ENCODE measurements at regions not wholly inside any gene's neighbourhood (a gene's known extent, or its start where the extent isn't known, plus 50 kb on each side); places are given as distances from the start of the nearest gene placed in this dataset.

DNA sequence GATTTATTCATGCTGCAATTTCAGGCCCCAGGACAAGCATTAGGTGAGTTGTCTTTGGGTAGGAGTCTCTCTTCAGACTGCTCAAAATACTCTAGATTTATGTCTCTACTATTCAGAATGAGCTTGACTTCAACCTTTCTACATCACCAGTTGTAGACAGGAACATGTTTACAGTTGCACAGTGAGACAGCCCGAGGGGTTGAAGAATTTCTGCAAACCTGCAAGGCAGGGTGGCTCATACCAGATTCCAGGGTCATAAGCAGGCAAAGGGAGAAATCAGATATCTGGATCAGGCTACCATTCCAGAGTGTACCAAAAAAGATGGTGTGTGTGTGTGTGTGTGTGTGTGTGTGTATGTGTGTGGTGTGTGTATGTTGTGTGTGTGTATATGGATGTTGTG, 112.4 kb downstream of the SPP2 start:
- Histone ChIP-seq H3K27ac (no peak overlapping the region), H3K4me1 (no peaks in the 10 kb centered on the region), H3K36me3 (no peaks in the 10 kb centered on the region), H3K9me3 (no peaks in the 10 kb centered on the region), H3K27me3 (no peaks in the 10 kb centered on the region), H3K4me3 (no peak overlapping the region)
- WGBS, 2 donors (ENCODE audit: low coverage in 1 of 2) = 81% methylated on average over 1 of the region's 1 CpG; no CpG with 5 or more reads in 1 of the 2 donors
- TF ChIP-seq EP300 (IDR thresholded peaks at IDR 0.05; ENCODE audit: low read depth) = no peak
- intact Hi-C loops (cut with DNase I; ENCODE audit: low total_unique reads) (no loop called here), in situ Hi-C loops (cut with MboI; ENCODE audit: low pct_ligation_motif_present in 1 of 4, low pct_unique_long_range_greater_than_20kb in 1 of 4, low sequenced_read_pairs in 3 of 4) (no loop called here)
- DNase-seq = no peak

GRCh38 chr2:234161932-234162331, 111.4 kb downstream of the SPP2 start:
- WGBS, 2 donors (ENCODE audit: low coverage in 1 of 2) = 76 to 83% methylated on average over 2 to 6 of the region's 6 CpGs
- DNase-seq = no peak

GRCh38 chr2:234158812-234159211, 108.3 kb downstream of the SPP2 start:
- no peak for TF ChIP-seq EP300 (IDR thresholded peaks at IDR 0.05; ENCODE audit: low read depth)
- no peak for TF ChIP-seq POLR2AphosphoS5 (IDR thresholded peaks at IDR 0.05)
- TF ChIP-seq, protein P1, sequence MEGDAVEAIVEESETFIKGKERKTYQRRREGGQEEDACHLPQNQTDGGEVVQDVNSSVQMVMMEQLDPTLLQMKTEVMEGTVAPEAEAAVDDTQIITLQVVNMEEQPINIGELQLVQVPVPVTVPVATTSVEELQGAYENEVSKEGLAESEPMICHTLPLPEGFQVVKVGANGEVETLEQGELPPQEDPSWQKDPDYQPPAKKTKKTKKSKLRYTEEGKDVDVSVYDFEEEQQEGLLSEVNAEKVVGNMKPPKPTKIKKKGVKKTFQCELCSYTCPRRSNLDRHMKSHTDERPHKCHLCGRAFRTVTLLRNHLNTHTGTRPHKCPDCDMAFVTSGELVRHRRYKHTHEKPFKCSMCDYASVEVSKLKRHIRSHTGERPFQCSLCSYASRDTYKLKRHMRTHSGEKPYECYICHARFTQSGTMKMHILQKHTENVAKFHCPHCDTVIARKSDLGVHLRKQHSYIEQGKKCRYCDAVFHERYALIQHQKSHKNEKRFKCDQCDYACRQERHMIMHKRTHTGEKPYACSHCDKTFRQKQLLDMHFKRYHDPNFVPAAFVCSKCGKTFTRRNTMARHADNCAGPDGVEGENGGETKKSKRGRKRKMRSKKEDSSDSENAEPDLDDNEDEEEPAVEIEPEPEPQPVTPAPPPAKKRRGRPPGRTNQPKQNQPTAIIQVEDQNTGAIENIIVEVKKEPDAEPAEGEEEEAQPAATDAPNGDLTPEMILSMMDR (IDR thresholded peaks at IDR 0.05) = no peak
- no peak for TF ChIP-seq POLR2A (IDR thresholded peaks at IDR 0.05)
- 86 to 87% methylated on average over 4 of the region's 4 CpGs for WGBS, 2 donors (ENCODE audit: low coverage in 1 of 2)
- no peaks in the 10 kb centered on the region for H3K9me3 ChIP-seq
- no peaks in the 10 kb centered on the region for H3K36me3 ChIP-seq
- intact Hi-C loops (cut with DNase I; ENCODE audit: low total_unique reads) = no loop called here
- no peaks in the 10 kb centered on the region for H3K4me1 ChIP-seq
- no peak for DNase-seq
- no peak overlapping the region for H3K27ac ChIP-seq
- in situ Hi-C loops (cut with MboI; ENCODE audit: low pct_ligation_motif_present in 1 of 4, low pct_unique_long_range_greater_than_20kb in 1 of 4, low sequenced_read_pairs in 3 of 4) = no loop called here
- H3K4me3 ChIP-seq = no peak overlapping the region
- H3K27me3 ChIP-seq = no peaks in the 10 kb centered on the region

More at GRCh38 chr2:234161932-234162331, 111.4 kb downstream of the SPP2 start:
- no peak overlapping the region for H3K4me3 ChIP-seq
- H3K36me3 ChIP-seq = no peaks in the 10 kb centered on the region
- no peak for TF ChIP-seq POLR2A (IDR thresholded peaks at IDR 0.05)
- no peak for TF ChIP-seq POLR2AphosphoS5 (IDR thresholded peaks at IDR 0.05)
- TF ChIP-seq EP300 (IDR thresholded peaks at IDR 0.05; ENCODE audit: low read depth) = no peak
- TF ChIP-seq, protein P1 (IDR thresholded peaks at IDR 0.05) = no peak
- no peaks in the 10 kb centered on the region for H3K27me3 ChIP-seq
- no peak overlapping the region for H3K27ac ChIP-seq
- no peaks in the 10 kb centered on the region for H3K9me3 ChIP-seq
- no peaks in the 10 kb centered on the region for H3K4me1 ChIP-seq
- in situ Hi-C loops (cut with MboI; ENCODE audit: low pct_ligation_motif_present in 1 of 4, low pct_unique_long_range_greater_than_20kb in 1 of 4, low sequenced_read_pairs in 3 of 4) = no loop called here
- intact Hi-C loops (cut with DNase I; ENCODE audit: low total_unique reads) = no loop called here

- Histone ChIP-seq H3K4me3 (no peak overlapping the region), H3K27ac (no peak overlapping the region), H3K4me1 (no peaks in the 10 kb centered on the region), H3K36me3 (no peaks in the 10 kb centered on the region), H3K9me3 (no peaks in the 10 kb centered on the region), H3K27me3 (no peaks in the 10 kb centered on the region)
- 64 to 65% methylated on average over 3 of the region's 3 CpGs for WGBS, 2 donors (ENCODE audit: low coverage in 1 of 2)
- no peak for DNase-seq
- TF ChIP-seq POLR2A (IDR thresholded peaks at IDR 0.05) (no peak), POLR2AphosphoS5 (IDR thresholded peaks at IDR 0.05) (no peak), EP300 (IDR thresholded peaks at IDR 0.05; ENCODE audit: low read depth) (no peak)
- TF ChIP-seq, protein P1 (IDR thresholded peaks at IDR 0.05) = no peak
- in situ Hi-C loops (cut with MboI; ENCODE audit: low pct_ligation_motif_present in 1 of 4, low pct_unique_long_range_greater_than_20kb in 1 of 4, low sequenced_read_pairs in 3 of 4) = no loop called here
- intact Hi-C loops (cut with DNase I; ENCODE audit: low total_unique reads) = no loop called here
Measured at GRCh38 chr2:234157817-234158588, 107.5 kb downstream of the SPP2 start.

All from transverse colon (tissue), 4 donors.